GM12801 (cell line): ENCODE measurements at regions not wholly inside any gene's neighbourhood (a gene's known extent, or its start where the extent isn't known, plus 50 kb on each side); places are given as distances from the start of the nearest gene placed in this dataset.

ENCODE experiments used
- CTCF ChIP-seq: IDR thresholded peaks from one replicate; pipeline ENCODE4 v1.5.1; 2011; ENCODE audit warnings: control low read depth; ENCODE audit not compliant: insufficient read length; ENCODE audit errors: extremely low read depth

GRCh38 chr20:39795401-39796272 is 833.5 kb downstream of the DHX35 start:
- TF ChIP-seq CTCF: no peak

GRCh38 chr20:39792334-39792733 is 830.2 kb downstream of the DHX35 start:
- TF ChIP-seq CTCF: no peak

GRCh38 chr20:39789411-39789810 is 827.3 kb downstream of the DHX35 start:
- no peak for TF ChIP-seq CTCF

GRCh38 chr20:39785252-39785917 is 823.2 kb downstream of the DHX35 start:
- no peak for TF ChIP-seq CTCF

- no peak for TF ChIP-seq CTCF
Observed at GRCh38 chr20:39784693-39785092, 822.5 kb downstream of the DHX35 start.

- no peak for TF ChIP-seq CTCF
Observed at GRCh38 chr20:39778847-39779604, 816.9 kb downstream of the DHX35 start.

GRCh38 chr20:39778431-39778830 is 816.3 kb downstream of the DHX35 start:
- no peak for TF ChIP-seq CTCF
